RWPE2 (cell line): ENCODE measurements at regions not wholly inside any gene's neighbourhood (a gene's known extent, or its start where the extent isn't known, plus 50 kb on each side); places are given as distances from the start of the nearest gene placed in this dataset.

ENCODE experiments used
- ATAC-seq: fragments of 200-7000 bp; cut with Tn5 transposase; 3 replicates; pipeline ENCODE4 v1.9.1; 2021; ENCODE audit warnings: low read depth
- DNase-seq: peaks from one replicate; pipeline ENCODE4 v3.0.0-alpha.2; 2020; ENCODE audit warnings: low spot score
- H3K27ac ChIP-seq: fragments of 450-650 bp; 2 replicates; pipeline ENCODE4 v1.5.1; 2017; ENCODE audit warnings: mild to moderate bottlenecking; ENCODE audit not compliant: poor library complexity, severe bottlenecking
- H3K27me3 ChIP-seq: fragments of 250-450 bp; sonication (Bioruptor Pico); 2 replicates; pipeline ENCODE4 v1.5.1; 2021; ENCODE audit warnings: mild to moderate bottlenecking, moderate library complexity; ENCODE audit not compliant: insufficient read depth, poor library complexity, severe bottlenecking
- H3K36me3 ChIP-seq: fragments of 250-450 bp; sonication (Bioruptor Pico); 2 replicates; pipeline ENCODE4 v1.5.1; 2020; ENCODE audit warnings: low read depth, mild to moderate bottlenecking, moderate library complexity
- H3K4me1 ChIP-seq: fragments of 250-450 bp; sonication (Bioruptor Pico); 2 replicates; pipeline ENCODE4 v1.5.1; 2021; ENCODE audit warnings: mild to moderate bottlenecking, moderate library complexity; ENCODE audit not compliant: insufficient read depth, poor library complexity, severe bottlenecking
- H3K4me3 ChIP-seq: fragments of 250-450 bp; sonication (Bioruptor Pico); 2 replicates; pipeline ENCODE4 v1.5.1; 2021; ENCODE audit warnings: mild to moderate bottlenecking, moderate library complexity; ENCODE audit not compliant: severe bottlenecking
- H3K9me3 ChIP-seq: fragments of 250-450 bp; sonication (Bioruptor Pico); 2 replicates; pipeline ENCODE4 v1.5.1; 2021; ENCODE audit warnings: mild to moderate bottlenecking, moderate library complexity; ENCODE audit not compliant: severe bottlenecking
- TF ChIP-seq, protein P1 (sequence below): fragments of 450-650 bp; IDR thresholded peaks from one replicate; pipeline ENCODE4 v1.5.1; 2017; ENCODE audit warnings: mild to moderate bottlenecking, moderate library complexity; ENCODE audit not compliant: poor library complexity, severe bottlenecking

- Histone ChIP-seq H3K4me3 (no peak overlapping the region), H3K36me3 (no peaks in the 10 kb centered on the region), H3K27ac (no peak overlapping the region), H3K9me3 (no peaks in the 10 kb centered on the region), H3K27me3 (no peaks in the 10 kb centered on the region), H3K4me1 (no peaks in the 10 kb centered on the region)
- no peak for DNase-seq
- ATAC-seq, result no peak
- TF ChIP-seq, protein P1, sequence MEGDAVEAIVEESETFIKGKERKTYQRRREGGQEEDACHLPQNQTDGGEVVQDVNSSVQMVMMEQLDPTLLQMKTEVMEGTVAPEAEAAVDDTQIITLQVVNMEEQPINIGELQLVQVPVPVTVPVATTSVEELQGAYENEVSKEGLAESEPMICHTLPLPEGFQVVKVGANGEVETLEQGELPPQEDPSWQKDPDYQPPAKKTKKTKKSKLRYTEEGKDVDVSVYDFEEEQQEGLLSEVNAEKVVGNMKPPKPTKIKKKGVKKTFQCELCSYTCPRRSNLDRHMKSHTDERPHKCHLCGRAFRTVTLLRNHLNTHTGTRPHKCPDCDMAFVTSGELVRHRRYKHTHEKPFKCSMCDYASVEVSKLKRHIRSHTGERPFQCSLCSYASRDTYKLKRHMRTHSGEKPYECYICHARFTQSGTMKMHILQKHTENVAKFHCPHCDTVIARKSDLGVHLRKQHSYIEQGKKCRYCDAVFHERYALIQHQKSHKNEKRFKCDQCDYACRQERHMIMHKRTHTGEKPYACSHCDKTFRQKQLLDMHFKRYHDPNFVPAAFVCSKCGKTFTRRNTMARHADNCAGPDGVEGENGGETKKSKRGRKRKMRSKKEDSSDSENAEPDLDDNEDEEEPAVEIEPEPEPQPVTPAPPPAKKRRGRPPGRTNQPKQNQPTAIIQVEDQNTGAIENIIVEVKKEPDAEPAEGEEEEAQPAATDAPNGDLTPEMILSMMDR, result no peak
These were observed 349.8 kb downstream of the PPARGC1A start for GRCh38 chr4:23539969-23540569.

DNA sequence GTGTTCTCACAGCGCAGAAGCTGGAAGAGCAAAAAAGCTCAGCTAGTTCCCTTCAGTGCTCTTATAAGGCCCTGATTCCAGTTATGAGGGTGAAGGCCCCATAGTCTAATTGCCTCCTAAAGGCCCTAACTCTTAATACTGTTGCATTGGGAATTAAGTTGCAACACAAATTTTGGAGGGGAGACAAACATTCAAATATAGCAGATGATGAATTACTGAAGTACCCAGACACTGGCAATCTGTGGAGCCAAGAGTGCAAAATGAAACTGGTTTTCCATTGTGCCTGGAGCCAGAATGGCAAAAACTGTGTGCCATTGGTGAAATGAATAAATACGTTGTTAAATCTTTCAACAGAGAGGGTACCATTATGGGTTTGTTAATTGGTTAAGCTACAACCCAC is 356.0 kb downstream of the PPARGC1A start:
- H3K36me3 ChIP-seq, result no peaks in the 10 kb centered on the region
- H3K4me1 ChIP-seq, result no peaks in the 10 kb centered on the region
- no peak for DNase-seq
- H3K27ac ChIP-seq, result no peak overlapping the region
- H3K27me3 ChIP-seq, result no peaks in the 10 kb centered on the region
- TF ChIP-seq, protein P1, result no peak
- no peak for ATAC-seq
- no peaks in the 10 kb centered on the region for H3K9me3 ChIP-seq
- no peak overlapping the region for H3K4me3 ChIP-seq

DNA sequence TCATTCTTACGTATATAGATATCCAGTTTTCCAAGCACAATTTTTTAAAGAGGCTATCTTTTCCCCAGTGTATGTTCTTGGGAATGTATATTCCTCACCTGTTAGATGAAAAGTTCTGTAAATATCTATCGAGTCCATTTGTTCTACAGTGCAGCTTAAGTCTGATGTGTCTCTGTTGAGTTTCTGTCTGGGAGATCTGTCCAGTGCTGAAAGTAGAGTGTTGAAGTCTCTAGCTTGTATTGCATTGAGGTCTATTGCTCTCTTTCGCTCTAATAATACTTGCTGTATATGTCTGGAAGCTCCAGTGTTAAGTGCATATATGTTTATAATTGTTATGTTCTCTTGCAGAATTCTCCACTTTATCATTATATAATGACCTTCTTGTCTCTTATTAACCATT is 373.1 kb downstream of the PPARGC1A start:
- H3K27me3 ChIP-seq, result no peaks in the 10 kb centered on the region
- DNase-seq (no peak), ATAC-seq (no peak)
- H3K36me3 ChIP-seq, result no peaks in the 10 kb centered on the region
- H3K4me1 ChIP-seq, result no peaks in the 10 kb centered on the region
- no peak overlapping the region for H3K27ac ChIP-seq
- no peaks in the 10 kb centered on the region for H3K9me3 ChIP-seq
- TF ChIP-seq, protein P1, result no peak
- no peak overlapping the region for H3K4me3 ChIP-seq

DNA sequence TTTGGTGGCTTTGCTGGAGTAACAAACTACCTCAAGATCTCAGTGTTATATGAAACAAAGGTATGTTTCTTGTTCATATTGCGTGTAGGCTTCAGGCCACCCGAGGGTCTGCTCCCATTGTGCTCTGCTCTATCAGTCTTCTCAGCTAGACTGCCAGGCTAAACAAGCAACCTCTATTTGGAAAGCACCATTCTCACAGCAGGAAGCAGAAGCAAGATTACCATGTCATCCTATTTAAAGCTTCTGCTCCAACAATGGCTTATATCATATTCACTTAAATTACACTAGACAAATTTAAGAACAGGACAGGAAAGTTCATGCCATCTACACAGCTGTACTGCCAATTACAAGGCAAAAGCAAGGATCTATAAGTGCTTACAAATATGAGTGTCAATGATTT is 385.8 kb downstream of the PPARGC1A start:
- no peak for ATAC-seq
- H3K4me3 ChIP-seq, result no peak overlapping the region

DNA sequence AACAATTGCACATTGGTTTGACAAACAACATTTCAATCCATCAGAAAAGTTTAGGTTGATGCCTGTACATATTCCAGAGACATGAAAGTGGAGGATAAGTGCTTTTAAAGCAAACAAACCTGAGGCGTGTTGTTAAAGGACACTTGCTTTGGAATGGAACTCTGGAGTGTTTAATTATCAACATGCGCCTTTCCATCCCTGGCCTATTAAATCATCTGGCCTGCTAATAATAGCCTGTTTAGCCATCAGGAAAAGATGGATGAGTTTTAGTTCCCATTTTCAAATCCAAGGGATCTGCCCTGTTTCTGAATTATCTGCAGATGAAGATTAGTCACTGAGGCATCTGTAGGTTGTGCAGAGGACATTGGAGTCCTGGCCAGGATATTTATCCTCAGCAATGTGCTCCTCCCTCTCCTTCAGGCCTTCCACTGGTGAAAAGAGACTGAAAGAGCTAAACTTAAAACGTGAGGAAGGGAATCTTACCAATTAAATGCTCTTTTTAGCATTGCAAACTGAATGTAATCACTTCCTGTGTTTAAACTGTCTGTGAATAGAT is 388.9 kb downstream of the PPARGC1A start:
- no peaks in the 10 kb centered on the region for H3K4me1 ChIP-seq
- no peak overlapping the region for H3K4me3 ChIP-seq
- no peaks in the 10 kb centered on the region for H3K27me3 ChIP-seq
- no peak overlapping the region for H3K27ac ChIP-seq
- ATAC-seq (no peak), DNase-seq (no peak)
- no peaks in the 10 kb centered on the region for H3K36me3 ChIP-seq
- TF ChIP-seq, protein P1, result no peak
- H3K9me3 ChIP-seq, result no peaks in the 10 kb centered on the region

More for the DNA sequence above, 385.8 kb downstream of the PPARGC1A start:
- TF ChIP-seq, protein P1, result no peak
- H3K36me3 ChIP-seq, result no peaks in the 10 kb centered on the region
- H3K27ac ChIP-seq, result no peak overlapping the region
- no peak for DNase-seq
- H3K4me1 ChIP-seq, result no peaks in the 10 kb centered on the region
- no peaks in the 10 kb centered on the region for H3K9me3 ChIP-seq
- no peaks in the 10 kb centered on the region for H3K27me3 ChIP-seq
